ENCODE measurements at regions not wholly inside any gene's neighbourhood (a gene's known extent, or its start where the extent isn't known, plus 50 kb on each side); places are given as distances from the start of the nearest gene placed in this dataset.

GRCh38 chr16:24446189-24446588 lies 93.2 kb upstream of the RBBP6 start:
- TF ChIP-seq, protein P1, sequence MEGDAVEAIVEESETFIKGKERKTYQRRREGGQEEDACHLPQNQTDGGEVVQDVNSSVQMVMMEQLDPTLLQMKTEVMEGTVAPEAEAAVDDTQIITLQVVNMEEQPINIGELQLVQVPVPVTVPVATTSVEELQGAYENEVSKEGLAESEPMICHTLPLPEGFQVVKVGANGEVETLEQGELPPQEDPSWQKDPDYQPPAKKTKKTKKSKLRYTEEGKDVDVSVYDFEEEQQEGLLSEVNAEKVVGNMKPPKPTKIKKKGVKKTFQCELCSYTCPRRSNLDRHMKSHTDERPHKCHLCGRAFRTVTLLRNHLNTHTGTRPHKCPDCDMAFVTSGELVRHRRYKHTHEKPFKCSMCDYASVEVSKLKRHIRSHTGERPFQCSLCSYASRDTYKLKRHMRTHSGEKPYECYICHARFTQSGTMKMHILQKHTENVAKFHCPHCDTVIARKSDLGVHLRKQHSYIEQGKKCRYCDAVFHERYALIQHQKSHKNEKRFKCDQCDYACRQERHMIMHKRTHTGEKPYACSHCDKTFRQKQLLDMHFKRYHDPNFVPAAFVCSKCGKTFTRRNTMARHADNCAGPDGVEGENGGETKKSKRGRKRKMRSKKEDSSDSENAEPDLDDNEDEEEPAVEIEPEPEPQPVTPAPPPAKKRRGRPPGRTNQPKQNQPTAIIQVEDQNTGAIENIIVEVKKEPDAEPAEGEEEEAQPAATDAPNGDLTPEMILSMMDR (IDR thresholded peaks at IDR 0.05): no peak
- TF ChIP-seq POLR2AphosphoS5 (IDR thresholded peaks at IDR 0.05) (no peak), POLR2A (IDR thresholded peaks at IDR 0.05) (no peak), EP300 (IDR thresholded peaks at IDR 0.05) (no peak)

All from suprapubic skin (tissue), 4 donors.